IMR-90 (cell line): ENCODE measurements at regions not wholly inside any gene's neighbourhood (a gene's known extent, or its start where the extent isn't known, plus 50 kb on each side); places are given as distances from the start of the nearest gene placed in this dataset.

Experiments
- ATAC-seq: fragments of 200-7000 bp; cut with Tn5 transposase; 2 replicates; pipeline ENCODE4 v1.9.1; 2020; ENCODE audit warnings: low read depth, mild to moderate bottlenecking, moderate library complexity
- BruUV-seq: library from RNA; stranded (reverse); fragments of 400-500 nt; replicated peaks from 2 replicates; lab custom pipeline; 2021; lab: Mats Ljungman, UMichigan
- CTCF ChIA-PET: fragments of 300-600 bp; formaldehyde crosslinking; extraction: SDS; loops from one replicate; lab custom pipeline; 2021; ENCODE audit warnings: antibody characterized with exemption; lab: Yijun Ruan, JAX
- POLR2A ChIA-PET: fragments of 300-600 bp; sonication (Branson Sonifier 250); formaldehyde crosslinking; loops from one replicate; lab custom pipeline; 2022; ENCODE audit warnings: antibody characterized with exemption; ENCODE audit not compliant: unreplicated experiment; lab: Charles Lee
- DNase-seq: peaks from one replicate; pipeline ENCODE4 v3.0.0; 2013
- H2AFZ ChIP-seq: replicated peaks from 2 replicates; pipeline ENCODE3; 2013; ENCODE audit warnings: low read length, mild to moderate bottlenecking; ENCODE audit not compliant: poor library complexity
- H2AK5ac ChIP-seq: 2 replicates; pipeline ENCODE4 v1.6.1; 2013; ENCODE audit warnings: low read depth, low read length, inconsistent platforms
- H2AK9ac ChIP-seq: replicated peaks from 2 replicates; pipeline ENCODE3; 2013; ENCODE audit warnings: mild to moderate bottlenecking, low read depth, low read length, moderate library complexity; ENCODE audit not compliant: poor library complexity
- H2BK120ac ChIP-seq: 2 replicates; pipeline ENCODE4 v1.6.1; 2013; ENCODE audit warnings: low read depth, low read length, inconsistent platforms
- H2BK15ac ChIP-seq: 3 replicates; pipeline ENCODE4 v1.6.1; 2013; ENCODE audit warnings: low read depth, low read length, inconsistent platforms
- H2BK20ac ChIP-seq: 2 replicates; pipeline ENCODE4 v1.6.1; 2013; ENCODE audit warnings: low read depth, mild to moderate bottlenecking, inconsistent platforms, low read length, moderate library complexity
- H2BK5ac ChIP-seq: 2 replicates; pipeline ENCODE4 v1.6.1; 2013; ENCODE audit warnings: mild to moderate bottlenecking, low read depth, low read length, inconsistent platforms; ENCODE audit not compliant: poor library complexity, severe bottlenecking
- H3K14ac ChIP-seq: replicated peaks from 2 replicates; pipeline ENCODE4 v1.6.1; 2013; ENCODE audit warnings: low read depth, low read length, inconsistent platforms
- H3K18ac ChIP-seq: 2 replicates; pipeline ENCODE4 v1.6.1; 2013; ENCODE audit warnings: low read depth, low read length, control low read depth
- H3K23ac ChIP-seq: 2 replicates; pipeline ENCODE4 v1.6.1; 2013; ENCODE audit warnings: low read depth, low read length, inconsistent platforms
- H3K27ac ChIP-seq: 2 replicates; pipeline ENCODE4 v1.5.1; 2013; ENCODE audit warnings: mild to moderate bottlenecking, control low read depth, low read length; ENCODE audit not compliant: insufficient read depth
- H3K27me3 ChIP-seq: 2 replicates; pipeline ENCODE4 v1.6.1; 2013; ENCODE audit warnings: low read length; ENCODE audit not compliant: control insufficient read depth, insufficient read depth
- H3K36me3 ChIP-seq: 2 replicates; pipeline ENCODE4 v1.6.1; 2013; ENCODE audit warnings: low read length, mixed read lengths; ENCODE audit not compliant: control insufficient read depth, insufficient read depth
- H3K4ac ChIP-seq: 2 replicates; pipeline ENCODE4 v1.6.1; 2013; ENCODE audit warnings: low read depth, low read length, inconsistent platforms
- H3K4me1 ChIP-seq: 2 replicates; pipeline ENCODE4 v1.6.1; 2013; ENCODE audit warnings: low read length, mixed read lengths; ENCODE audit not compliant: control insufficient read depth, insufficient read depth
- H3K4me2 ChIP-seq: 2 replicates; pipeline ENCODE4 v1.6.1; 2013; ENCODE audit warnings: low read depth, mild to moderate bottlenecking, control low read depth, low read length, moderate library complexity
- H3K4me3 ChIP-seq: 2 replicates; pipeline ENCODE4 v1.5.1; 2013; ENCODE audit warnings: low read depth, mild to moderate bottlenecking, control low read depth, low read length, moderate library complexity; ENCODE audit not compliant: insufficient read depth
- H3K56ac ChIP-seq: 2 replicates; pipeline ENCODE4 v1.6.1; 2013; ENCODE audit warnings: low read length, inconsistent platforms; ENCODE audit not compliant: insufficient read depth; ENCODE audit errors: extremely low read depth
- H3K79me1 ChIP-seq, 2 experiments: 2 replicates each; pipeline ENCODE4 v1.6.1; 2013; ENCODE audit warnings: low read length in 2 of 2, inconsistent platforms in 1 of 2, low read depth in 1 of 2
- H3K9ac ChIP-seq: 2 replicates; pipeline ENCODE4 v1.6.1; 2013; ENCODE audit warnings: low read depth, low read length, control low read depth
- H3K9me1 ChIP-seq: 2 replicates; pipeline ENCODE4 v1.6.1; 2013; ENCODE audit warnings: low read length, inconsistent platforms; ENCODE audit not compliant: insufficient read depth
- H3K9me3 ChIP-seq: 2 replicates; pipeline ENCODE4 v1.6.1; 2013; ENCODE audit warnings: low read length; ENCODE audit not compliant: control insufficient read depth, insufficient read depth
- H4K20me1 ChIP-seq: 2 replicates; pipeline ENCODE4 v1.6.1; 2013; ENCODE audit warnings: low read length, inconsistent platforms; ENCODE audit not compliant: insufficient read depth
- H4K5ac ChIP-seq: 2 replicates; pipeline ENCODE4 v1.6.1; 2013; ENCODE audit warnings: mild to moderate bottlenecking, low read depth, low read length, control low read depth
- H4K8ac ChIP-seq, 2 experiments: 2 replicates each; pipeline ENCODE4 v1.6.1; 2013; ENCODE audit warnings: low read depth in 2 of 2, low read length in 2 of 2, control low read depth in 1 of 2, inconsistent platforms in 1 of 2
- H4K91ac ChIP-seq: 2 replicates; pipeline ENCODE4 v1.6.1; 2013; ENCODE audit warnings: low read depth, low read length, inconsistent platforms; ENCODE audit not compliant: insufficient read depth
- BHLHE40 ChIP-seq: fragments of 150-350 bp; IDR thresholded peaks from 2 replicates; pipeline ENCODE4 v1.6.1; 2016; ENCODE audit warnings: mild to moderate bottlenecking, low read depth, low read length
- CEBPB ChIP-seq: IDR thresholded peaks from 2 replicates; pipeline ENCODE4 v1.6.1; 2012; ENCODE audit warnings: low read depth, low read length, improper control_type of control experiment
- CHD1 ChIP-seq: IDR thresholded peaks from 2 replicates; pipeline ENCODE4 v1.6.1; 2012; ENCODE audit warnings: low read depth, low read length, improper control_type of control experiment
- FOS ChIP-seq: fragments of 150-350 bp; IDR thresholded peaks from 2 replicates; pipeline ENCODE4 v1.6.1; 2016; ENCODE audit warnings: low read depth, low read length
- MAFK ChIP-seq: IDR thresholded peaks from 2 replicates; pipeline ENCODE4 v1.6.1; 2012; ENCODE audit warnings: low read depth, low read length, improper control_type of control experiment
- MAZ ChIP-seq: IDR thresholded peaks from 2 replicates; pipeline ENCODE4 v1.6.1; 2012; ENCODE audit warnings: low read depth, mild to moderate bottlenecking, low read length, improper control_type of control experiment, moderate library complexity, borderline replicate concordance
- MXI1 ChIP-seq: IDR thresholded peaks from 2 replicates; pipeline ENCODE4 v1.6.1; 2012; ENCODE audit warnings: low read depth, mild to moderate bottlenecking, low read length, moderate library complexity, borderline replicate concordance
- NFE2L2 ChIP-seq: fragments of 150-350 bp; IDR thresholded peaks from 2 replicates; pipeline ENCODE4 v1.6.1; 2016; ENCODE audit warnings: low read depth, mild to moderate bottlenecking, low read length
- POLR2A ChIP-seq: IDR thresholded peaks from 2 replicates; pipeline ENCODE4 v1.6.1; 2012; ENCODE audit warnings: mild to moderate bottlenecking, low read depth, low read length
- RAD21 ChIP-seq: IDR thresholded peaks from 2 replicates; pipeline ENCODE4 v1.6.1; 2012; ENCODE audit warnings: low read length, improper control_type of control experiment
- RCOR1 ChIP-seq: IDR thresholded peaks from 2 replicates; pipeline ENCODE4 v1.6.1; 2012; ENCODE audit warnings: mild to moderate bottlenecking, low read length, improper control_type of control experiment; ENCODE audit not compliant: insufficient replicate concordance
- RFX5 ChIP-seq: IDR thresholded peaks from 2 replicates; pipeline ENCODE4 v1.8.0; 2012; ENCODE audit warnings: low read depth, mild to moderate bottlenecking, low read length, moderate library complexity
- SMC3 ChIP-seq: fragments of 150-350 bp; IDR thresholded peaks from 2 replicates; pipeline ENCODE4 v1.6.1; 2016; ENCODE audit warnings: low read depth, mild to moderate bottlenecking, antibody characterized with exemption, low read length, moderate library complexity
- WGBS, 2 experiments: methylation state at CpG; one replicate each; pipeline versions ENCODE4 v1.1.5 to v1.1.7; 2013; ENCODE audit warnings: missing lambda C conversion rate in 2 of 2; ENCODE audit not compliant: insufficient read length in 1 of 2; ENCODE audit errors: extremely low coverage in 2 of 2; 5-methylcytosine and 5-hydroxymethylcytosine counted together
- dilution Hi-C: fragments of 300-500 bp; cut with HindIII; formaldehyde crosslinking; loops from one replicate; pipeline ENCODE4 v1.14.3; 2018; ENCODE audit warnings: low sequenced_read_pairs; ENCODE audit not compliant: unreplicated experiment
- in situ Hi-C: fragments of 300-500 bp; cut with MboI; formaldehyde crosslinking; loops from 3 replicates; pipeline ENCODE4 v1.14.3; 2019; ENCODE audit warnings: low sequenced_read_pairs, inconsistent platforms, mixed read lengths
- intact Hi-C: fragments of 100-400 bp; cut with micrococcal nuclease; formaldehyde crosslinking; loops from 2 replicates; pipeline ENCODE4 v1.10.0; 2022
- TF ChIP-seq, protein P1 (sequence below): fragments of 150-350 bp; IDR thresholded peaks from 2 replicates; pipeline ENCODE4 v1.6.1; 2017; ENCODE audit warnings: mild to moderate bottlenecking, antibody characterized with exemption, low read length, low read depth
- TF ChIP-seq, protein P2 (sequence below): fragments of 150-350 bp; IDR thresholded peaks from 2 replicates; pipeline ENCODE4 v1.6.1; 2016; ENCODE audit warnings: low read depth, mild to moderate bottlenecking, low read length, moderate library complexity, borderline replicate concordance
- TF ChIP-seq, protein P3 (sequence below): conservative IDR thresholded peaks from 2 replicates; pipeline ENCODE4 v1.5.1; 2012; ENCODE audit warnings: mild to moderate bottlenecking, low read depth, low read length, improper control_type of control experiment

DNA sequence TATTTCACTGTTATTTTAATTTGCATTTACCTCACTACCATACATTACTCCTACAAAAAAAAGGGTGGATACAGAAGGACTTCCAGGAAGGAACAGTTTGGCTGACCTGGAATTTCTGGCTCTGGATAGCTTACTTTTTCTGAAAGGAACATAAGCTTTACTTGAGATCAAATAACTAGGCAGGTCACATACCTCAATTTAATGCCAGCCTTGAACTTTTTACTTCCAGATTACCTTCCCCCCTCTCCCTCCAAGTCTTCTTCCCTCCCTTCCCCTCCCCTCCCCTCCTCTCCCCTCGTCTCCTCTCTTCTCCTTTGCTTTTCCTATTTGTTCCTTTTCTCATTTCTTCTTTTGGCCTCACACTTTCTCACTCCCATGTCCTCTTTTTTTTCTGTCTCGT, 659.2 kb upstream of the AADAT start:
- no peak overlapping the region for H2AK9ac ChIP-seq
- dilution Hi-C loops (no loop called here), in situ Hi-C loops (no loop called here), intact Hi-C loops (no loop called here)
- TF ChIP-seq, protein P1, sequence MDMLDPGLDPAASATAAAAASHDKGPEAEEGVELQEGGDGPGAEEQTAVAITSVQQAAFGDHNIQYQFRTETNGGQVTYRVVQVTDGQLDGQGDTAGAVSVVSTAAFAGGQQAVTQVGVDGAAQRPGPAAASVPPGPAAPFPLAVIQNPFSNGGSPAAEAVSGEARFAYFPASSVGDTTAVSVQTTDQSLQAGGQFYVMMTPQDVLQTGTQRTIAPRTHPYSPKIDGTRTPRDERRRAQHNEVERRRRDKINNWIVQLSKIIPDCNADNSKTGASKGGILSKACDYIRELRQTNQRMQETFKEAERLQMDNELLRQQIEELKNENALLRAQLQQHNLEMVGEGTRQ = no peak
- no peak for TF ChIP-seq FOS
- TF ChIP-seq, protein P2, sequence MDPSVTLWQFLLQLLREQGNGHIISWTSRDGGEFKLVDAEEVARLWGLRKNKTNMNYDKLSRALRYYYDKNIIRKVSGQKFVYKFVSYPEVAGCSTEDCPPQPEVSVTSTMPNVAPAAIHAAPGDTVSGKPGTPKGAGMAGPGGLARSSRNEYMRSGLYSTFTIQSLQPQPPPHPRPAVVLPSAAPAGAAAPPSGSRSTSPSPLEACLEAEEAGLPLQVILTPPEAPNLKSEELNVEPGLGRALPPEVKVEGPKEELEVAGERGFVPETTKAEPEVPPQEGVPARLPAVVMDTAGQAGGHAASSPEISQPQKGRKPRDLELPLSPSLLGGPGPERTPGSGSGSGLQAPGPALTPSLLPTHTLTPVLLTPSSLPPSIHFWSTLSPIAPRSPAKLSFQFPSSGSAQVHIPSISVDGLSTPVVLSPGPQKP = no peak
- no peak for TF ChIP-seq BHLHE40
- TF ChIP-seq, protein P3, sequence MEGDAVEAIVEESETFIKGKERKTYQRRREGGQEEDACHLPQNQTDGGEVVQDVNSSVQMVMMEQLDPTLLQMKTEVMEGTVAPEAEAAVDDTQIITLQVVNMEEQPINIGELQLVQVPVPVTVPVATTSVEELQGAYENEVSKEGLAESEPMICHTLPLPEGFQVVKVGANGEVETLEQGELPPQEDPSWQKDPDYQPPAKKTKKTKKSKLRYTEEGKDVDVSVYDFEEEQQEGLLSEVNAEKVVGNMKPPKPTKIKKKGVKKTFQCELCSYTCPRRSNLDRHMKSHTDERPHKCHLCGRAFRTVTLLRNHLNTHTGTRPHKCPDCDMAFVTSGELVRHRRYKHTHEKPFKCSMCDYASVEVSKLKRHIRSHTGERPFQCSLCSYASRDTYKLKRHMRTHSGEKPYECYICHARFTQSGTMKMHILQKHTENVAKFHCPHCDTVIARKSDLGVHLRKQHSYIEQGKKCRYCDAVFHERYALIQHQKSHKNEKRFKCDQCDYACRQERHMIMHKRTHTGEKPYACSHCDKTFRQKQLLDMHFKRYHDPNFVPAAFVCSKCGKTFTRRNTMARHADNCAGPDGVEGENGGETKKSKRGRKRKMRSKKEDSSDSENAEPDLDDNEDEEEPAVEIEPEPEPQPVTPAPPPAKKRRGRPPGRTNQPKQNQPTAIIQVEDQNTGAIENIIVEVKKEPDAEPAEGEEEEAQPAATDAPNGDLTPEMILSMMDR = no peak
- no peak for TF ChIP-seq CHD1
- TF ChIP-seq MXI1 = no peak
- no peak for TF ChIP-seq MAFK
- no peak for TF ChIP-seq CEBPB
- TF ChIP-seq RCOR1 = no peak
- no peak for TF ChIP-seq RFX5
- no peak for TF ChIP-seq POLR2A
- TF ChIP-seq SMC3 = no peak
- no peak for TF ChIP-seq RAD21
- TF ChIP-seq NFE2L2 = no peak
- no peak for TF ChIP-seq MAZ
- no peak overlapping the region for H3K14ac ChIP-seq
- H3K9me1 ChIP-seq = no peaks in the 10 kb centered on the region
- H4K8ac ChIP-seq = no peak overlapping the region
- H3K18ac ChIP-seq = no peak overlapping the region
- no peaks in the 10 kb centered on the region for H3K36me3 ChIP-seq
- no peak overlapping the region for H4K91ac ChIP-seq
- H2BK20ac ChIP-seq = no peak overlapping the region
- H3K27me3 ChIP-seq = no peaks in the 10 kb centered on the region
- H3K9me3 ChIP-seq = peaks cover 4% of the 10 kb centered on the region; the same call in 1 of the 2 replicates
- H2AFZ ChIP-seq = no peak overlapping the region
- ChIA-PET CTCF (no interaction called here), POLR2A (no interaction called here)
- no peak overlapping the region for H3K4me3 ChIP-seq
- H3K9ac ChIP-seq = no peak overlapping the region
- no TSS peak for BruUV-seq
- no peaks in the 10 kb centered on the region for H4K20me1 ChIP-seq
- no peak overlapping the region for H3K4ac ChIP-seq
- H2BK15ac ChIP-seq = no peak overlapping the region
- no peak overlapping the region for H3K4me2 ChIP-seq
- DNase-seq = no peak
- no peaks in the 10 kb centered on the region for H3K4me1 ChIP-seq
- H4K5ac ChIP-seq = no peak overlapping the region
- H2BK5ac ChIP-seq = no peak overlapping the region
- ATAC-seq = no peak
- no peak overlapping the region for H2AK5ac ChIP-seq
- no CpG with 5 or more reads among the region's 2 CpGs for WGBS, 2 experiments
- H3K56ac ChIP-seq = no peak overlapping the region
- no peak overlapping the region for H3K27ac ChIP-seq
- no peak overlapping the region for H2BK120ac ChIP-seq
- no peaks in the 10 kb centered on the region for H3K79me1 ChIP-seq
- no peak overlapping the region for H3K23ac ChIP-seq
